HL-60 (cell line): ENCODE measurements at regions not wholly inside any gene's neighbourhood (a gene's known extent, or its start where the extent isn't known, plus 50 kb on each side); places are given as distances from the start of the nearest gene placed in this dataset.
A peak's percentile ranks its signal among the peaks of the same experiment; 100 is the strongest.

Source experiments
- DNase-seq, 2 experiments: peaks; one replicate each; pipeline ENCODE4 v3.0.0-alpha.2; 2010 to 2020; ENCODE audit warnings: low read depth in 1 of 2, low spot score in 1 of 2
- H3K27ac ChIP-seq: fragments of 250-450 bp; sonication (Bioruptor Pico); replicated peaks from 2 replicates; pipeline ENCODE4 v1.5.1; 2020; ENCODE audit warnings: mild to moderate bottlenecking, moderate library complexity
- H3K27me3 ChIP-seq: fragments of 250-450 bp; sonication (Bioruptor Pico); 2 replicates; pipeline ENCODE4 v1.5.1; 2021; ENCODE audit warnings: mild to moderate bottlenecking, moderate library complexity; ENCODE audit not compliant: insufficient read depth, poor library complexity, severe bottlenecking
- H3K4me3 ChIP-seq: replicated peaks from 2 replicates; pipeline ENCODE4 v1.5.1; 2011; ENCODE audit warnings: mild to moderate bottlenecking, control low read depth, low read length; ENCODE audit not compliant: insufficient read depth
- CTCF ChIP-seq: IDR thresholded peaks from one replicate; pipeline ENCODE4 v1.5.1; 2011; ENCODE audit warnings: low read length, control low read depth, inconsistent platforms; ENCODE audit not compliant: insufficient read depth
- GABPA ChIP-seq: IDR thresholded peaks from 2 replicates; pipeline ENCODE4 v1.6.1; 2012; ENCODE audit warnings: low read depth
- POLR2AphosphoS5 ChIP-seq: IDR thresholded peaks from 2 replicates; pipeline ENCODE4 v1.6.1; 2012; ENCODE audit warnings: low read depth
- REST ChIP-seq: IDR thresholded peaks from 2 replicates; pipeline ENCODE4 v1.6.1; 2012; ENCODE audit warnings: low read depth; ENCODE audit not compliant: insufficient replicate concordance
- SPI1 ChIP-seq: IDR thresholded peaks from 2 replicates; pipeline ENCODE4 v1.6.1; 2012; ENCODE audit warnings: low read depth, mild to moderate bottlenecking, borderline replicate concordance

GRCh38 chr10:88113657-88114272 is 250.3 kb downstream of the PTEN start:
- DNase-seq = no peak
- Histone ChIP-seq H3K27ac (peak overlapping the region; percentile 50), H3K4me3 (no peak overlapping the region), H3K27me3 (no peaks in the 10 kb centered on the region)
- TF ChIP-seq SPI1 = no peak
- TF ChIP-seq GABPA = no peak
- no peak for TF ChIP-seq POLR2AphosphoS5
- no peak for TF ChIP-seq CTCF
- TF ChIP-seq REST = no peak

- DNase-seq = peak in 1 of 2 experiments; percentile 62
- no peaks in the 10 kb centered on the region for H3K27me3 ChIP-seq
- TF ChIP-seq SPI1 (no peak), POLR2AphosphoS5 (no peak), GABPA (no peak), REST (no peak), CTCF (peak; percentile 9)
- H3K4me3 ChIP-seq = no peak overlapping the region
- no peak overlapping the region; the same call in 1 of the 2 replicates for H3K27ac ChIP-seq
Observed at GRCh38 chr10:88114368-88114767, 250.9 kb downstream of the PTEN start.

- Histone ChIP-seq H3K4me3 (no peak overlapping the region), H3K27ac (no peak overlapping the region), H3K27me3 (no peaks in the 10 kb centered on the region)
- DNase-seq = no peak
- TF ChIP-seq POLR2AphosphoS5 = no peak
- no peak for TF ChIP-seq SPI1
- no peak for TF ChIP-seq REST
- TF ChIP-seq CTCF = no peak
- no peak for TF ChIP-seq GABPA
Observed at GRCh38 chr10:88115407-88115806, 252.0 kb downstream of the PTEN start.
